ENCODE measurements at regions not wholly inside any gene's neighbourhood (a gene's known extent, or its start where the extent isn't known, plus 50 kb on each side); places are given as distances from the start of the nearest gene placed in this dataset.

- no peak for TF ChIP-seq CTCF (IDR thresholded peaks at IDR 0.05; ENCODE audit: insufficient read depth, low read depth, low read length)
- no peak for TF ChIP-seq EZH2 (IDR thresholded peaks at IDR 0.05; ENCODE audit: insufficient read depth, low read length)
Measured at GRCh38 chr4:106852426-106852825, 183.7 kb downstream of the DKK2 start.

All from astrocyte (in vitro differentiated cells and primary cell).